Upper lobe of right lung (tissue), 1 donor: ENCODE measurements at regions not wholly inside any gene's neighbourhood (a gene's known extent, or its start where the extent isn't known, plus 50 kb on each side); places are given as distances from the start of the nearest gene placed in this dataset.

Source experiments
- ATAC-seq: fragments of 200-7000 bp; cut with Tn5 transposase; one replicate; pipeline ENCODE4 v1.9.1; 2020; ENCODE audit warnings: mild to moderate bottlenecking, moderate library complexity
- DNase-seq: peaks from one replicate; pipeline ENCODE4 v3.0.0-alpha.2; 2020
- H3K27ac ChIP-seq: fragments of 200-600 bp; one replicate; pipeline ENCODE4 v1.8.0; 2022
- H3K27me3 ChIP-seq: fragments of 200-600 bp; one replicate; pipeline ENCODE4 v1.8.0; 2022; ENCODE audit warnings: mild to moderate bottlenecking
- H3K36me3 ChIP-seq: fragments of 200-600 bp; one replicate; pipeline ENCODE4 v1.8.0; 2022
- H3K4me1 ChIP-seq: fragments of 200-600 bp; one replicate; pipeline ENCODE4 v1.8.0; 2022
- H3K4me3 ChIP-seq: fragments of 200-600 bp; one replicate; pipeline ENCODE4 v1.8.0; 2022; ENCODE audit warnings: mild to moderate bottlenecking
- H3K9me3 ChIP-seq: fragments of 200-600 bp; one replicate; pipeline ENCODE4 v1.8.0; 2022
- CTCF ChIP-seq: fragments of 200-600 bp; IDR thresholded peaks from one replicate; pipeline ENCODE4 v1.8.0; 2022; ENCODE audit warnings: antibody characterized with exemption
- intact Hi-C: fragments of 100-400 bp; cut with DNase I; formaldehyde crosslinking; loops from one replicate; pipeline ENCODE4 v1.11.0; 2022
- donor health status: DM: no; HTN: yes; CAD: no; lungs with severe emphysema.

GRCh38 chr20:48431653-48432493 lies 395.9 kb downstream of the PREX1 start:
- no peaks in the 10 kb centered on the region for H3K4me1 ChIP-seq

GRCh38 chr20:48426630-48427029 lies 401.2 kb downstream of the PREX1 start:
- intact Hi-C loops: no loop called here
- TF ChIP-seq CTCF: no peak

More at GRCh38 chr20:48431653-48432493, 395.9 kb downstream of the PREX1 start:
- ATAC-seq (no peak), DNase-seq (no peak)
- no peaks in the 10 kb centered on the region for H3K36me3 ChIP-seq
- H3K27me3 ChIP-seq: peaks cover 13% of the 10 kb centered on the region
- H3K9me3 ChIP-seq: no peaks in the 10 kb centered on the region
- intact Hi-C loops: no loop called here
- H3K27ac ChIP-seq: no peak overlapping the region
- no peak overlapping the region for H3K4me3 ChIP-seq
- TF ChIP-seq CTCF: no peak

GRCh38 chr20:48425817-48426612 lies 401.8 kb downstream of the PREX1 start:
- Histone ChIP-seq H3K36me3 (no peaks in the 10 kb centered on the region), H3K27ac (no peak overlapping the region), H3K4me1 (no peaks in the 10 kb centered on the region), H3K9me3 (no peaks in the 10 kb centered on the region), H3K27me3 (peaks cover 4% of the 10 kb centered on the region), H3K4me3 (no peak overlapping the region)
- intact Hi-C loops: no loop called here
- TF ChIP-seq CTCF: no peak
- ATAC-seq (no peak), DNase-seq (no peak)

More at GRCh38 chr20:48426630-48427029, 401.2 kb downstream of the PREX1 start:
- Histone ChIP-seq H3K27me3 (peaks cover 4% of the 10 kb centered on the region), H3K4me3 (no peak overlapping the region), H3K9me3 (no peaks in the 10 kb centered on the region), H3K27ac (no peak overlapping the region), H3K36me3 (no peaks in the 10 kb centered on the region), H3K4me1 (no peaks in the 10 kb centered on the region)
- DNase-seq (no peak), ATAC-seq (no peak)

GRCh38 chr20:48425321-48425720 lies 402.5 kb downstream of the PREX1 start:
- TF ChIP-seq CTCF: no peak
- ATAC-seq: no peak
- no peaks in the 10 kb centered on the region for H3K9me3 ChIP-seq
- no peak for DNase-seq
- peaks cover 4% of the 10 kb centered on the region for H3K27me3 ChIP-seq
- intact Hi-C loops: no loop called here
- no peak overlapping the region for H3K4me3 ChIP-seq
- H3K36me3 ChIP-seq: no peaks in the 10 kb centered on the region
- H3K4me1 ChIP-seq: no peaks in the 10 kb centered on the region
- H3K27ac ChIP-seq: no peak overlapping the region

- Histone ChIP-seq H3K36me3 (no peaks in the 10 kb centered on the region), H3K4me3 (no peak overlapping the region), H3K9me3 (no peaks in the 10 kb centered on the region), H3K27ac (no peak overlapping the region), H3K27me3 (peaks cover 4% of the 10 kb centered on the region), H3K4me1 (no peaks in the 10 kb centered on the region)
- intact Hi-C loops: no loop called here
- no peak for DNase-seq
- no peak for TF ChIP-seq CTCF
- ATAC-seq: no peak
Observed at GRCh38 chr20:48422242-48422960, 405.4 kb downstream of the PREX1 start.
